Fibroblast of lung (primary cell): ENCODE measurements at regions not wholly inside any gene's neighbourhood (a gene's known extent, or its start where the extent isn't known, plus 50 kb on each side); places are given as distances from the start of the nearest gene placed in this dataset.

Experiments used
- DNase-seq, 2 donors: peaks; one replicate each; pipeline versions ENCODE4 v3.0.0 to v3.0.0-alpha.2; 2010; ENCODE audit warnings: low read depth in 2 of 2
- H2AFZ ChIP-seq: 2 replicates; pipeline ENCODE4 v1.5.1; 2012; ENCODE audit warnings: low read length, control low read depth, inconsistent platforms
- H3K27ac ChIP-seq: 2 replicates; pipeline ENCODE4 v1.5.1; 2011; ENCODE audit warnings: low read length, control low read depth; ENCODE audit not compliant: insufficient read depth
- H3K27me3 ChIP-seq: 2 replicates; pipeline ENCODE4 v1.5.1; 2011; ENCODE audit warnings: mild to moderate bottlenecking, low read length; ENCODE audit not compliant: control insufficient read depth, insufficient read depth
- H3K36me3 ChIP-seq: 2 replicates; pipeline ENCODE4 v1.5.1; 2011; ENCODE audit warnings: low read length; ENCODE audit not compliant: control insufficient read depth, insufficient read depth
- H3K4me1 ChIP-seq: 2 replicates; pipeline ENCODE4 v1.5.1; 2011; ENCODE audit warnings: low read length; ENCODE audit not compliant: control insufficient read depth, insufficient read depth; ENCODE audit errors: extremely low read depth
- H3K4me2 ChIP-seq: 2 replicates; pipeline ENCODE4 v1.5.1; 2011; ENCODE audit warnings: low read length, control low read depth; ENCODE audit not compliant: insufficient read depth; ENCODE audit errors: extremely low read depth
- H3K4me3 ChIP-seq, 4 experiments: fragments of 200-600 bp in 1 of 4; sonication (generic) in 1 of 4; replicated peaks in 1 of 4; 2 replicates each; pipeline ENCODE4 v1.5.1; 2011 to 2016; ENCODE audit warnings: low read length in 4 of 4, low read depth in 3 of 4, mild to moderate bottlenecking in 3 of 4, control low read depth in 2 of 4, inconsistent platforms in 1 of 4, mixed read lengths in 1 of 4; ENCODE audit not compliant: insufficient read depth in 1 of 4; ENCODE audit errors: control extremely low read depth in 1 of 4
- H3K79me2 ChIP-seq: 2 replicates; pipeline ENCODE4 v1.5.1; 2012; ENCODE audit warnings: mild to moderate bottlenecking, low read length, inconsistent platforms; ENCODE audit not compliant: control insufficient read depth, insufficient read depth
- H3K9ac ChIP-seq: 2 replicates; pipeline ENCODE4 v1.5.1; 2011; ENCODE audit warnings: mild to moderate bottlenecking, low read length, control low read depth; ENCODE audit not compliant: insufficient read depth
- H3K9me3 ChIP-seq: 2 replicates; pipeline ENCODE4 v1.5.1; 2012; ENCODE audit warnings: low read depth, low read length; ENCODE audit not compliant: control insufficient read depth, insufficient read depth
- H4K20me1 ChIP-seq: 2 replicates; pipeline ENCODE4 v1.5.1; 2011; ENCODE audit warnings: low read length; ENCODE audit not compliant: control insufficient read depth, insufficient read depth; ENCODE audit errors: extremely low read depth
- CTCF ChIP-seq, 2 donors: IDR thresholded peaks in 1 of 2; conservative IDR thresholded peaks in 1 of 2; 1 replicate in 1 of 2; 2 replicates in 1 of 2; pipeline ENCODE4 v1.5.1; 2011 to 2012; ENCODE audit warnings: low read length in 2 of 2, control low read depth in 1 of 2, inconsistent platforms in 1 of 2, low read depth in 1 of 2, mild to moderate bottlenecking in 1 of 2
- EZH2 ChIP-seq: IDR thresholded peaks from 2 replicates; pipeline ENCODE4 v1.5.1; 2012; ENCODE audit warnings: low read length, control low read depth, mild to moderate bottlenecking; ENCODE audit errors: missing control alignments

GRCh38 chr10:111837985-111838384 lies 345.6 kb downstream of the GPAM start:
- Histone ChIP-seq H3K27ac (no peak overlapping the region), H3K27me3 (no peaks in the 10 kb centered on the region), H3K79me2 (no peaks in the 10 kb centered on the region), H3K9me3 (no peaks in the 10 kb centered on the region), H3K4me1 (no peaks in the 10 kb centered on the region), H3K36me3 (no peaks in the 10 kb centered on the region), H3K4me3 (no peak overlapping the region), H3K9ac (no peak overlapping the region), H2AFZ (no peak overlapping the region), H3K4me2 (no peak overlapping the region), H4K20me1 (no peaks in the 10 kb centered on the region)
- no peak for DNase-seq
- no peak for TF ChIP-seq CTCF (conservative IDR thresholded peaks at IDR 0.05 in 1 of 2, IDR thresholded peaks at IDR 0.05 in 1 of 2; ENCODE audit: low read depth in 1 of 2, low read length in 2 of 2)
- TF ChIP-seq EZH2, result no peak

- no peak overlapping the region for H3K9ac ChIP-seq
Measured at GRCh38 chr10:111840546-111840945, 343.0 kb downstream of the GPAM start.

GRCh38 chr10:111852801-111853200 lies 330.8 kb downstream of the GPAM start:
- Histone ChIP-seq H3K79me2 (no peaks in the 10 kb centered on the region), H2AFZ (no peak overlapping the region), H3K9me3 (no peaks in the 10 kb centered on the region), H3K27me3 (no peaks in the 10 kb centered on the region), H4K20me1 (no peaks in the 10 kb centered on the region), H3K36me3 (no peaks in the 10 kb centered on the region), H3K4me3 (no peak overlapping the region), H3K4me1 (no peaks in the 10 kb centered on the region), H3K9ac (no peak overlapping the region), H3K27ac (no peak overlapping the region), H3K4me2 (no peak overlapping the region)
- no peak for DNase-seq
- TF ChIP-seq CTCF (conservative IDR thresholded peaks at IDR 0.05 in 1 of 2, IDR thresholded peaks at IDR 0.05 in 1 of 2; ENCODE audit: low read depth in 1 of 2, low read length in 2 of 2) (no peak), EZH2 (no peak)

More at GRCh38 chr10:111840546-111840945, 343.0 kb downstream of the GPAM start:
- TF ChIP-seq CTCF (conservative IDR thresholded peaks at IDR 0.05 in 1 of 2, IDR thresholded peaks at IDR 0.05 in 1 of 2; ENCODE audit: low read depth in 1 of 2, low read length in 2 of 2) (no peak), EZH2 (no peak)
- no peaks in the 10 kb centered on the region for H3K36me3 ChIP-seq
- no peaks in the 10 kb centered on the region for H3K27me3 ChIP-seq
- H4K20me1 ChIP-seq, result no peaks in the 10 kb centered on the region
- no peak for DNase-seq
- H3K9me3 ChIP-seq, result no peaks in the 10 kb centered on the region
- H3K4me3 ChIP-seq, result no peak overlapping the region
- H3K4me1 ChIP-seq, result no peaks in the 10 kb centered on the region
- H3K4me2 ChIP-seq, result no peak overlapping the region
- H3K27ac ChIP-seq, result no peak overlapping the region
- H2AFZ ChIP-seq, result no peak overlapping the region
- H3K79me2 ChIP-seq, result no peaks in the 10 kb centered on the region
